ENCODE measurements at regions not wholly inside any gene's neighbourhood (a gene's known extent, or its start where the extent isn't known, plus 50 kb on each side); places are given as distances from the start of the nearest gene placed in this dataset.

- no peaks in the 10 kb centered on the region for H3K79me2 ChIP-seq (ENCODE audit: insufficient read depth)
- H3K4me2 ChIP-seq, result no peak overlapping the region
- peaks cover 0 to 10% of the 10 kb centered on the region in 2 experiments; a peak in 1 of 4 replicates for H3K4me1 ChIP-seq (ENCODE audit: control insufficient read depth in 1 of 2, insufficient read depth in 2 of 2, low read depth in 1 of 2, low read length in 1 of 2)
- no peak overlapping the region for H3K4me3 ChIP-seq (ENCODE audit: low read depth in 2 of 2, low read length in 1 of 2)
- no peaks in the 10 kb centered on the region for H3F3A ChIP-seq (replicated peaks; ENCODE audit: insufficient read depth)
- no peaks in the 10 kb centered on the region for H3K9me3 ChIP-seq
- WGBS (ENCODE audit: low lambda C conversion rate), result 17% methylated on average over 3 of the region's 3 CpGs
- no peak overlapping the region for H3K27ac ChIP-seq (ENCODE audit: low read depth in 2 of 2, low read length in 1 of 2)
- peaks cover 53% of the 10 kb centered on the region for H3K27me3 ChIP-seq (ENCODE audit: insufficient read depth)
- H4K20me1 ChIP-seq (ENCODE audit: insufficient read depth), result no peaks in the 10 kb centered on the region
- ChIA-PET POLR2A (interaction anchor here (1.2 kb wide), 1 partner anchor 10 kb away, joined by 3 read pairs; no protein-coding TSS in a partner anchor), CTCF (interaction anchor here (0.6 to 3.7 kb wide), 4 partner anchors 9 to 577 kb away, joined by 3 to 16 read pairs (median 4); no protein-coding TSS in a partner anchor)
- no peak for DNase-seq
- TF ChIP-seq, protein P1, sequence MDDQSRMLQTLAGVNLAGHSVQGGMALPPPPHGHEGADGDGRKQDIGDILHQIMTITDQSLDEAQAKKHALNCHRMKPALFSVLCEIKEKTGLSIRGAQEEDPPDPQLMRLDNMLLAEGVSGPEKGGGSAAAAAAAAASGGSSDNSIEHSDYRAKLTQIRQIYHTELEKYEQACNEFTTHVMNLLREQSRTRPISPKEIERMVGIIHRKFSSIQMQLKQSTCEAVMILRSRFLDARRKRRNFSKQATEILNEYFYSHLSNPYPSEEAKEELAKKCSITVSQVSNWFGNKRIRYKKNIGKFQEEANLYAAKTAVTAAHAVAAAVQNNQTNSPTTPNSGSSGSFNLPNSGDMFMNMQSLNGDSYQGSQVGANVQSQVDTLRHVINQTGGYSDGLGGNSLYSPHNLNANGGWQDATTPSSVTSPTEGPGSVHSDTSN (IDR thresholded peaks at IDR 0.05), result no peak
- TF ChIP-seq SMC3 (IDR thresholded peaks at IDR 0.05; ENCODE audit: low read depth, low read length) (no peak), RAD21 (IDR thresholded peaks at IDR 0.05; ENCODE audit: low read length) (no peak)
- H3K9me2 ChIP-seq, result no peaks in the 10 kb centered on the region
- no peak overlapping the region for H3K9ac ChIP-seq
- no peak overlapping the region for H2AFZ ChIP-seq (ENCODE audit: low read depth)
- no peaks in the 10 kb centered on the region for H3K36me3 ChIP-seq (replicated peaks in 1 of 2; ENCODE audit: control insufficient read depth in 1 of 2, insufficient read depth in 2 of 2, low read length in 1 of 2)
Observed at GRCh38 chr2:10970666-10971065, 58.9 kb downstream of the KCNF1 start.

DNA sequence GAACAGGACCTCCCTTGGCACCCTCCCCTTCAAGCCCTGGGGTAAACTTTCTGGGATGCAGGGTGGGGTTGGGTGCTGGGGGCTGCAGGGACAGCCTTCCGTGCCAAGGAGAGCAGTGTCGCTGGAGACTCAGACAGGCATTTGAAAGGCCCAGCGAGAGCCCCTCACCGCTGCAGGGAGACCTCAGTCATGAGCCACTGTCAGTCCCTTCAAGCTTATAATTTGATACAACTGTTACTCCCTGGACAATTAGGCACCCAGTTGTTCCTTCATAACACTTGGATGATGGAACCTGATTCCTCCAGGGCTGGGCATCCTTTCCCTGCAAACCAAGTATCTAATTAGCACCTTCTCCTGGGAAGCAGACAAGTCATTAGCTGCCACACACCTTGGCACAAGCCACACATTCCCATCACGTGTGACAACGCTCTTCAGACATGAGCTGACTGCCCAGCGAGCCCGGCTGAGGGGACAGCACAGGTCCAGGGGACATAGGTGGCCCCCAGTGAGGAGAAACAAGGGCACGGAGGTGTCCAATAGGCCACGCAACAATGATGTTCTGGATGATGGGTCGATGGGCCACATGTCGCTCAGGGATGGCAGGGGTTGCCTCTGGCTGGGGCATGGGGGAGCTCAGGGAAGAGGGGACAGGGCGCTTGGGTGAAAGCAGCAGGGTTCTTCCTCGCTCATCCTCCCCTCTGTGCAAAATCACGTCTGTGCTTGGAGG, 59.6 kb downstream of the KCNF1 start:
- no peaks in the 10 kb centered on the region for H3K9me2 ChIP-seq
- CTCF ChIA-PET, result interaction anchor here (0.6 to 3.7 kb wide), 7 partner anchors 9 to 577 kb away, joined by 3 to 16 read pairs (median 4); no protein-coding TSS in a partner anchor
- H3K9ac ChIP-seq, result no peak overlapping the region
- H3K4me1 ChIP-seq (ENCODE audit: control insufficient read depth in 1 of 2, insufficient read depth in 2 of 2, low read depth in 1 of 2, low read length in 1 of 2), result peaks cover 0 to 8% of the 10 kb centered on the region in 2 experiments; a peak in 1 of 4 replicates
- DNase-seq, result no peak
- H3K79me2 ChIP-seq (ENCODE audit: insufficient read depth), result no peaks in the 10 kb centered on the region
- H3K27ac ChIP-seq (ENCODE audit: low read depth in 2 of 2, low read length in 1 of 2), result no peak overlapping the region
- POLR2A ChIA-PET, result interaction anchor here (1.2 kb wide), 1 partner anchor 9 kb away, joined by 3 read pairs; no protein-coding TSS in a partner anchor
- no peak overlapping the region for H3K4me3 ChIP-seq (ENCODE audit: low read depth in 2 of 2, low read length in 1 of 2)
- no peaks in the 10 kb centered on the region for H3K36me3 ChIP-seq (replicated peaks in 1 of 2; ENCODE audit: control insufficient read depth in 1 of 2, insufficient read depth in 2 of 2, low read length in 1 of 2)
- 59% methylated on average over 15 of the region's 15 CpGs for WGBS (ENCODE audit: low lambda C conversion rate)
- H3F3A ChIP-seq (replicated peaks; ENCODE audit: insufficient read depth), result no peaks in the 10 kb centered on the region
- H3K4me2 ChIP-seq, result no peak overlapping the region
- H3K9me3 ChIP-seq, result no peaks in the 10 kb centered on the region
- H3K27me3 ChIP-seq (ENCODE audit: insufficient read depth), result peaks cover 49% of the 10 kb centered on the region
- H4K20me1 ChIP-seq (ENCODE audit: insufficient read depth), result no peaks in the 10 kb centered on the region
- H2AFZ ChIP-seq (ENCODE audit: low read depth), result no peak overlapping the region
- TF ChIP-seq GATA2 (CRISPR knock-in tag; IDR thresholded peaks at IDR 0.05) (no peak), MXI1 (IDR thresholded peaks at IDR 0.05; ENCODE audit: low read depth, low read length) (no peak), EP300 (IDR thresholded peaks at IDR 0.05; ENCODE audit: borderline replicate concordance in 1 of 2, low read depth in 1 of 2, low read length in 1 of 2) (no peak), SIN3A (IDR thresholded peaks at IDR 0.05; ENCODE audit: borderline replicate concordance, low read depth, low read length) (no peak), SMC3 (IDR thresholded peaks at IDR 0.05; ENCODE audit: low read depth, low read length) (no peak), ELF1 (IDR thresholded peaks at IDR 0.05) (no peak), JUND (IDR thresholded peaks at IDR 0.05) (no peak), CTCF (IDR thresholded peaks at IDR 0.05) (no peak), TAF1 (IDR thresholded peaks at IDR 0.05; ENCODE audit: borderline replicate concordance, low read depth, low read length) (no peak), NFIC (IDR thresholded peaks at IDR 0.05; ENCODE audit: borderline replicate concordance) (no peak)
- TF ChIP-seq, protein P2, sequence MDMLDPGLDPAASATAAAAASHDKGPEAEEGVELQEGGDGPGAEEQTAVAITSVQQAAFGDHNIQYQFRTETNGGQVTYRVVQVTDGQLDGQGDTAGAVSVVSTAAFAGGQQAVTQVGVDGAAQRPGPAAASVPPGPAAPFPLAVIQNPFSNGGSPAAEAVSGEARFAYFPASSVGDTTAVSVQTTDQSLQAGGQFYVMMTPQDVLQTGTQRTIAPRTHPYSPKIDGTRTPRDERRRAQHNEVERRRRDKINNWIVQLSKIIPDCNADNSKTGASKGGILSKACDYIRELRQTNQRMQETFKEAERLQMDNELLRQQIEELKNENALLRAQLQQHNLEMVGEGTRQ (IDR thresholded peaks at IDR 0.05; ENCODE audit: borderline replicate concordance, low read depth, low read length), result no peak
- TF ChIP-seq, protein P3, sequence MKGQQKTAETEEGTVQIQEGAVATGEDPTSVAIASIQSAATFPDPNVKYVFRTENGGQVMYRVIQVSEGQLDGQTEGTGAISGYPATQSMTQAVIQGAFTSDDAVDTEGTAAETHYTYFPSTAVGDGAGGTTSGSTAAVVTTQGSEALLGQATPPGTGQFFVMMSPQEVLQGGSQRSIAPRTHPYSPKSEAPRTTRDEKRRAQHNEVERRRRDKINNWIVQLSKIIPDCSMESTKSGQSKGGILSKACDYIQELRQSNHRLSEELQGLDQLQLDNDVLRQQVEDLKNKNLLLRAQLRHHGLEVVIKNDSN (IDR thresholded peaks at IDR 0.05; ENCODE audit: borderline replicate concordance, low read depth), result no peak
- TF ChIP-seq, protein P4, sequence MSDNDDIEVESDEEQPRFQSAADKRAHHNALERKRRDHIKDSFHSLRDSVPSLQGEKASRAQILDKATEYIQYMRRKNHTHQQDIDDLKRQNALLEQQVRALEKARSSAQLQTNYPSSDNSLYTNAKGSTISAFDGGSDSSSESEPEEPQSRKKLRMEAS (IDR thresholded peaks at IDR 0.05; ENCODE audit: low read depth), result no peak

Measured in SK-N-SH (cell line).